ENCODE measurements at regions not wholly inside any gene's neighbourhood (a gene's known extent, or its start where the extent isn't known, plus 50 kb on each side); places are given as distances from the start of the nearest gene placed in this dataset.
"Not testable (repeated sequence)": the region's sequence is repeated elsewhere in the genome, so short reads cannot be mapped to it uniquely, and the experiment has no call there.

DNA sequence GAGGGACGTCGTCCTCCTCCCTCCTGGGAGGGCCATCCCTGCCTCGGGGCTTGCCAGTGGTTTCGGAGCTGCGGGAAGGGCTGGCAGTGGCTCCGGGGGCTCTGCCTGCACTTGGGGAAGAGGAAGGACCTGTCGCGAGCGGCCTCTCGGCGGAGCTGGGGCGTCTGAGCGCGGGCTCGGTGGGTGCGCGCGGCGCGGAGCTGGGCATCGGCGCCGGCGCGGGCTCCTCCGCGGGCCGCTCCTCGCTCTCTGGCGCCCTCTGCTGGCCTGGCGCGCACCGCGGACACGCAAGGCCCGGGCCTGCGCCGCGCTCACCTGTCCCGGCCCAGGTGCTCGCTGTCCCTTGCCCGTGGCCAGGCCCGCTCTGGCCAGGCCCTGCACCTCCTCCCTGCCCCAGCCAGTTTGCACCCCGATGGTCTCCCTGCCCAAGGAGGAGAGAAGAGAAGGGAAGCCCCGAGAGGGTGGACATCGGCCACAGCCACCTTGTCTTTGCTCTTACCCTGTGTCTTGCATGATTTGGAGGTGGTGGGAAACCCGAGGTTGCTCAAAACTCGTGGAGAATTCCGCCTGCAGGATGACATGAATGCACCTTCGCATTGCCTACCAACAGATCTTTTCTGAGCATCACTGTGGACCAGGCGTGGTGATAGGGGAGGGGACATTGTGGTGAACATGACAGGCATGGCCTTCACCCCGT lies 119.2 kb downstream of the OTOP1 start:
- intact Hi-C loops (cut with DNase I); H3K27me3 ChIP-seq; H3K4me1 ChIP-seq; H3K27ac ChIP-seq; H3K9me3 ChIP-seq; H3K36me3 ChIP-seq: not testable (repeated sequence)
- 14% methylated on average over 7 of the region's 52 CpGs for WGBS (ENCODE audit: insufficient coverage, low coverage, low lambda C conversion rate, missing lambda C conversion rate)
- peak overlapping the region in 2 of 3 donors; percentile 16 to 21 for H3K4me3 ChIP-seq
- ATAC-seq (peak; percentile 62 to 83 (median 76)), DNase-seq (peak; percentile 55 to 62 (median 60))
- TF ChIP-seq, protein P1, sequence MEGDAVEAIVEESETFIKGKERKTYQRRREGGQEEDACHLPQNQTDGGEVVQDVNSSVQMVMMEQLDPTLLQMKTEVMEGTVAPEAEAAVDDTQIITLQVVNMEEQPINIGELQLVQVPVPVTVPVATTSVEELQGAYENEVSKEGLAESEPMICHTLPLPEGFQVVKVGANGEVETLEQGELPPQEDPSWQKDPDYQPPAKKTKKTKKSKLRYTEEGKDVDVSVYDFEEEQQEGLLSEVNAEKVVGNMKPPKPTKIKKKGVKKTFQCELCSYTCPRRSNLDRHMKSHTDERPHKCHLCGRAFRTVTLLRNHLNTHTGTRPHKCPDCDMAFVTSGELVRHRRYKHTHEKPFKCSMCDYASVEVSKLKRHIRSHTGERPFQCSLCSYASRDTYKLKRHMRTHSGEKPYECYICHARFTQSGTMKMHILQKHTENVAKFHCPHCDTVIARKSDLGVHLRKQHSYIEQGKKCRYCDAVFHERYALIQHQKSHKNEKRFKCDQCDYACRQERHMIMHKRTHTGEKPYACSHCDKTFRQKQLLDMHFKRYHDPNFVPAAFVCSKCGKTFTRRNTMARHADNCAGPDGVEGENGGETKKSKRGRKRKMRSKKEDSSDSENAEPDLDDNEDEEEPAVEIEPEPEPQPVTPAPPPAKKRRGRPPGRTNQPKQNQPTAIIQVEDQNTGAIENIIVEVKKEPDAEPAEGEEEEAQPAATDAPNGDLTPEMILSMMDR (IDR thresholded peaks at IDR 0.05), result peak; percentile 63 to 78 (median 70)

DNA sequence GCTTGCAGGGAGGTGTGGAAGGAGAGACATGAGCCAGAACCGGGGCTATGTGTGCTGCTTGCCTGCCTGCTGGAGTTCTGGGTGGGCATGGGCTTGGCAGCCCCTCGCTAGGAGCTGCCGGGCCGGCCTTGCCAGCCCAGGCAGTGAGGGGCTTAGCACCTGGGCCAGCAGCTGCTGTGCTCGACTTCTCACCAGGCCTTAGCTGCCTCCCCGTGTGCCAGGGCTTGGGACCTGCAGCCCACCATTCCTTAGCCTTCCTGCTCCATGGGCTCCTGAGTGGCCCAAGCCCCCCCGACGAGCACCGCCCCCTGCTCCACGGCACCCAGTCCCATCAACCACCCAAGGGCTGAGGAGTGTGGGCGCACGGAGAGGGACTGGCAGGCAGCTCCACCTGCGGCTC lies 111.3 kb downstream of the OTOP1 start:
- H3K27ac ChIP-seq; intact Hi-C loops (cut with DNase I); H3K36me3 ChIP-seq; H3K4me3 ChIP-seq; DNase-seq; H3K9me3 ChIP-seq; H3K27me3 ChIP-seq; ATAC-seq; H3K4me1 ChIP-seq: not testable (repeated sequence)
- WGBS (ENCODE audit: insufficient coverage, low coverage, low lambda C conversion rate, missing lambda C conversion rate), result no CpG with 5 or more reads among the region's 13 CpGs

DNA sequence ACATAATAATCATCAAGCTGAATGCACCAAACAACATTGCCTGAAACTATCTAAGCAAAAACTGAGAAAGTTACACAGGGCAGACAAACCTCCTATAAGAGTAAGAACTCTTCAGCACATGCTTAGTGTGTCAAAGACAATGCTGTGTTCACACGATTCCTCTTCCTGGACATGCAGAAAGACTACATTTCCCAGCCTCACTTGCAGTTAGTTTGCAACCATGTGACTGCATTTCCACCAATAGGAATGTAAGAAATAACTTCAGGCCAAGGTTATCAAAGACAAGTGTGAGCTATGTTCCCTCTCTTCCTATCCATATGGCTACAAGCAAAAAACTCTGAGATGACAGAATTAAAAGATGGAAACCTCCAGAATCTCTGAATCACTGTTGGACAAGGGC lies 109.8 kb downstream of the OTOP1 start:
- H3K4me3 ChIP-seq; ATAC-seq; intact Hi-C loops (cut with DNase I); H3K4me1 ChIP-seq; H3K9me3 ChIP-seq; H3K36me3 ChIP-seq; DNase-seq; H3K27ac ChIP-seq; H3K27me3 ChIP-seq: not testable (repeated sequence)
- WGBS (ENCODE audit: insufficient coverage, low coverage, low lambda C conversion rate, missing lambda C conversion rate), result no CpG with 5 or more reads among the region's 1 CpG

DNA sequence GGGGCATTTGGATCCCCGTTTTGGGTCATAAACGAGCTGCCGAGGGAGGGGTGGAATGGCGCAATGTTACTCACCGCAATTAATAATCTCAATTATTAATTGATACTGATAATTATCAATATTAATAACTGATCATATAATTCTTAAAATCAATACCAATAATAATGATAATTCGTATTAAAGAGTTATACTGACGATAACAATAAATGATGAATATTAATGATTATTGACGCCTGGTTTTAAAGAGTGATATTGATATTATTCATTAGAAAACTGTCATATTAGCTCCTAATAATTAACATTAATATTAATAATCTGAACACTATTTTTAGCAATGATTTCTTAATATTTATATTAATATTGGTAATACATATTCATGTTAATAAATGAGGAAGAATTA lies 92.4 kb downstream of the OTOP1 start:
- H3K36me3 ChIP-seq; H3K4me1 ChIP-seq; H3K27me3 ChIP-seq; ATAC-seq; H3K9me3 ChIP-seq; DNase-seq; H3K4me3 ChIP-seq; intact Hi-C loops (cut with DNase I); H3K27ac ChIP-seq: not testable (repeated sequence)
- 54% methylated on average over 8 of the region's 8 CpGs for WGBS (ENCODE audit: insufficient coverage, low coverage, low lambda C conversion rate, missing lambda C conversion rate)

DNA sequence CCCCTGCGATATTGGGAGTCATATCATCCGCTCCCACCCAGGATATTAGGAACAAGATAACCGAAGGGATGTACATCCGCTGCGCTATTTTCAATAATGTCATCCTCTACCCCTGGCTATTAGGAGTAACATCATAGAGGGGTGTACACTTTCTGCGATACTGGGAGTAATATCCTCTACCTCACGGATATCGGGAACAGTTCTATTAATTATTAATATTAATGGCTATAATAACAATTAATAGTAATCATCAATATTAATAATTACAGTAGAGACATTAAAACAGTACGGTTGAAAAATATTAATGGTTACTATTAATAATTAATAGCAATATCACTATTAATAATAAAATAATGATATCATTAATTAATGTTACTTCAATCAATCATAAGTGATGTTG lies 90.1 kb downstream of the OTOP1 start:
- H3K4me1 ChIP-seq; H3K27ac ChIP-seq; DNase-seq; ATAC-seq; H3K9me3 ChIP-seq; H3K4me3 ChIP-seq; H3K27me3 ChIP-seq; H3K36me3 ChIP-seq; intact Hi-C loops (cut with DNase I): not testable (repeated sequence)
- 82% methylated on average over 9 of the region's 9 CpGs for WGBS (ENCODE audit: insufficient coverage, low coverage, low lambda C conversion rate, missing lambda C conversion rate)

Small RNAs in the stretch of these regions (small RNA-seq; reads per million reads assigned to genes)
- gene AC116562.3, result 0 reads per million in 2 experiments

All from right lobe of liver (tissue), 6 donors.